OCI-LY1 (cell line): ENCODE measurements at regions not wholly inside any gene's neighbourhood (a gene's known extent, or its start where the extent isn't known, plus 50 kb on each side); places are given as distances from the start of the nearest gene placed in this dataset.

Experiments
- H2AFZ ChIP-seq: fragments of 200-600 bp; sonication (generic), shearing (Covaris generic); 2 replicates; pipeline ENCODE4 v1.6.0; 2014; ENCODE audit warnings: antibody characterized with exemption, mild to moderate bottlenecking, low read length
- H3F3A ChIP-seq: fragments of 200-600 bp; sonication (generic), shearing (Covaris generic); 2 replicates; pipeline ENCODE4 v1.6.0; 2014; ENCODE audit warnings: mild to moderate bottlenecking, antibody characterized with exemption, low read length, moderate library complexity; ENCODE audit not compliant: insufficient read depth
- H3K27ac ChIP-seq: fragments of 200-600 bp; sonication (generic); 2 replicates; pipeline ENCODE4 v1.5.1; 2014; ENCODE audit warnings: low read length, mixed run types, mild to moderate bottlenecking, low read depth; ENCODE audit not compliant: poor library complexity, severe bottlenecking
- H3K27me3 ChIP-seq: fragments of 200-600 bp; sonication (generic); 2 replicates; pipeline ENCODE4 v1.6.0; 2014; ENCODE audit warnings: antibody characterized with exemption, mild to moderate bottlenecking, low read length, moderate library complexity; ENCODE audit not compliant: insufficient read depth
- H3K36me3 ChIP-seq: fragments of 200-600 bp; sonication (generic); 2 replicates; pipeline ENCODE4 v1.6.1; 2014; ENCODE audit warnings: mild to moderate bottlenecking, antibody characterized with exemption, low read length, moderate library complexity, mixed read lengths; ENCODE audit not compliant: insufficient read depth
- H3K4me1 ChIP-seq: fragments of 200-600 bp; sonication (generic); 2 replicates; pipeline ENCODE4 v1.5.1; 2014; ENCODE audit warnings: mild to moderate bottlenecking, low read length, moderate library complexity; ENCODE audit not compliant: insufficient read depth, severe bottlenecking
- H3K4me2 ChIP-seq: fragments of 200-600 bp; sonication (generic), shearing (Covaris generic); 2 replicates; pipeline ENCODE4 v1.6.1; 2014; ENCODE audit warnings: low read length
- H3K4me3 ChIP-seq: fragments of 200-600 bp; sonication (generic); 2 replicates; pipeline ENCODE4 v1.5.1; 2014; ENCODE audit warnings: low read length, low read depth, mild to moderate bottlenecking, mixed read lengths; ENCODE audit not compliant: poor library complexity, severe bottlenecking
- H3K79me2 ChIP-seq: fragments of 200-600 bp; shearing (Covaris generic); 2 replicates; pipeline ENCODE4 v1.6.1; 2016; ENCODE audit warnings: mixed run types, low read length, mixed read lengths; ENCODE audit not compliant: insufficient read depth
- H3K9ac ChIP-seq: fragments of 200-600 bp; sonication (generic), shearing (Covaris generic); 2 replicates; pipeline ENCODE4 v1.6.1; 2014; ENCODE audit warnings: mild to moderate bottlenecking, low read length, mixed read lengths
- H3K9me2 ChIP-seq: fragments of 200-600 bp; sonication (generic), shearing (Covaris generic); 2 replicates; pipeline ENCODE4 v1.6.1; 2014; ENCODE audit warnings: low read depth, mild to moderate bottlenecking, low read length, mixed read lengths
- H3K9me3 ChIP-seq: fragments of 200-600 bp; shearing (Covaris generic); 2 replicates; pipeline ENCODE4 v1.6.1; 2014; ENCODE audit warnings: low read length, mixed read lengths
- H4K20me1 ChIP-seq: fragments of 200-600 bp; sonication (generic), shearing (Covaris generic); 2 replicates; pipeline ENCODE4 v1.6.0; 2016; ENCODE audit warnings: mild to moderate bottlenecking, low read length; ENCODE audit not compliant: insufficient read depth
- CTCF ChIP-seq: fragments of 200-600 bp; sonication (generic), shearing (Covaris generic); IDR thresholded peaks from 2 replicates; pipeline ENCODE4 v1.5.1; 2017; ENCODE audit warnings: mild to moderate bottlenecking, antibody characterized with exemption, low read length, moderate library complexity, mixed read lengths
- EZH2 ChIP-seq: fragments of 200-600 bp; sonication (generic), shearing (Covaris generic); IDR thresholded peaks from 2 replicates; pipeline ENCODE4 v1.8.0; 2017; ENCODE audit warnings: borderline replicate concordance, mixed run types, mild to moderate bottlenecking, antibody characterized with exemption, low read length, moderate library complexity, mixed read lengths

- no peaks in the 10 kb centered on the region for H3K79me2 ChIP-seq
- H3K4me3 ChIP-seq = no peak overlapping the region
- TF ChIP-seq EZH2 (no peak), CTCF (no peak)
- no peak overlapping the region for H2AFZ ChIP-seq
- no peaks in the 10 kb centered on the region for H3K27me3 ChIP-seq
- H3K4me2 ChIP-seq = no peak overlapping the region
- H3K9ac ChIP-seq = no peak overlapping the region
- no peaks in the 10 kb centered on the region for H3K36me3 ChIP-seq
- H3K27ac ChIP-seq = no peak overlapping the region
- no peaks in the 10 kb centered on the region for H3K9me2 ChIP-seq
- no peaks in the 10 kb centered on the region for H3K9me3 ChIP-seq
- H4K20me1 ChIP-seq = no peaks in the 10 kb centered on the region
- no peaks in the 10 kb centered on the region for H3F3A ChIP-seq
- no peaks in the 10 kb centered on the region for H3K4me1 ChIP-seq
Observed at GRCh38 chr1:200491103-200491502, 81.3 kb upstream of the ZNF281 start.

GRCh38 chr1:200490183-200490582, 80.3 kb upstream of the ZNF281 start:
- no peaks in the 10 kb centered on the region for H3K4me1 ChIP-seq
- no peak for TF ChIP-seq EZH2
- TF ChIP-seq CTCF = no peak

GRCh38 chr1:200488375-200489165, 78.7 kb upstream of the ZNF281 start:
- Histone ChIP-seq H4K20me1 (no peaks in the 10 kb centered on the region), H3K4me3 (no peak overlapping the region), H3K79me2 (no peaks in the 10 kb centered on the region), H3K27me3 (no peaks in the 10 kb centered on the region; the same call in 1 of the 2 replicates), H3F3A (no peaks in the 10 kb centered on the region), H3K27ac (no peak overlapping the region), H3K9me3 (no peaks in the 10 kb centered on the region), H3K9ac (no peak overlapping the region), H3K4me2 (no peak overlapping the region), H3K4me1 (no peaks in the 10 kb centered on the region), H2AFZ (no peak overlapping the region), H3K9me2 (no peaks in the 10 kb centered on the region), H3K36me3 (no peaks in the 10 kb centered on the region)
- TF ChIP-seq EZH2 (no peak), CTCF (peak; percentile 86)

More at GRCh38 chr1:200490183-200490582, 80.3 kb upstream of the ZNF281 start:
- H3K79me2 ChIP-seq = no peaks in the 10 kb centered on the region
- H2AFZ ChIP-seq = no peak overlapping the region
- H3K27me3 ChIP-seq = no peaks in the 10 kb centered on the region; the same call in 1 of the 2 replicates
- no peaks in the 10 kb centered on the region for H3K36me3 ChIP-seq
- H3K27ac ChIP-seq = no peak overlapping the region
- H3K9me2 ChIP-seq = no peaks in the 10 kb centered on the region
- H3K4me3 ChIP-seq = no peak overlapping the region
- no peaks in the 10 kb centered on the region for H3F3A ChIP-seq
- H4K20me1 ChIP-seq = no peaks in the 10 kb centered on the region
- no peaks in the 10 kb centered on the region for H3K9me3 ChIP-seq
- no peak overlapping the region for H3K9ac ChIP-seq
- H3K4me2 ChIP-seq = no peak overlapping the region
